GM12872 (cell line): ENCODE measurements at regions not wholly inside any gene's neighbourhood (a gene's known extent, or its start where the extent isn't known, plus 50 kb on each side); places are given as distances from the start of the nearest gene placed in this dataset.

Experiments used
- CTCF ChIP-seq: IDR thresholded peaks from 3 replicates; pipeline ENCODE4 v1.5.1; 2011; ENCODE audit warnings: low read depth, mild to moderate bottlenecking, low read length, moderate library complexity; ENCODE audit not compliant: insufficient read depth

- no peak for TF ChIP-seq CTCF
Observed at GRCh38 chrX:11976663-11977062, 161.6 kb upstream of the FRMPD4 start.

GRCh38 chrX:11992271-11992670, 146.0 kb upstream of the FRMPD4 start:
- TF ChIP-seq CTCF = no peak

GRCh38 chrX:11995146-11995545, 143.1 kb upstream of the FRMPD4 start:
- no peak for TF ChIP-seq CTCF

- no peak for TF ChIP-seq CTCF
Observed at GRCh38 chrX:11996810-11997209, 141.5 kb upstream of the FRMPD4 start.

- no peak for TF ChIP-seq CTCF
Observed at GRCh38 chrX:11998944-11999343, 139.3 kb upstream of the FRMPD4 start.

- TF ChIP-seq CTCF = no peak
Observed at GRCh38 chrX:12002876-12003275, 135.4 kb upstream of the FRMPD4 start.

GRCh38 chrX:12007881-12008280, 130.4 kb upstream of the FRMPD4 start:
- TF ChIP-seq CTCF = no peak

- TF ChIP-seq CTCF = no peak
Observed at GRCh38 chrX:12010436-12010835, 127.8 kb upstream of the FRMPD4 start.
